GM12801 (cell line): ENCODE measurements at regions not wholly inside any gene's neighbourhood (a gene's known extent, or its start where the extent isn't known, plus 50 kb on each side); places are given as distances from the start of the nearest gene placed in this dataset.

ENCODE experiments used
- TF ChIP-seq, protein P1 (sequence below): IDR thresholded peaks from one replicate; pipeline ENCODE4 v1.5.1; 2011; ENCODE audit warnings: control low read depth; ENCODE audit not compliant: insufficient read length; ENCODE audit errors: extremely low read depth

- TF ChIP-seq, protein P1, sequence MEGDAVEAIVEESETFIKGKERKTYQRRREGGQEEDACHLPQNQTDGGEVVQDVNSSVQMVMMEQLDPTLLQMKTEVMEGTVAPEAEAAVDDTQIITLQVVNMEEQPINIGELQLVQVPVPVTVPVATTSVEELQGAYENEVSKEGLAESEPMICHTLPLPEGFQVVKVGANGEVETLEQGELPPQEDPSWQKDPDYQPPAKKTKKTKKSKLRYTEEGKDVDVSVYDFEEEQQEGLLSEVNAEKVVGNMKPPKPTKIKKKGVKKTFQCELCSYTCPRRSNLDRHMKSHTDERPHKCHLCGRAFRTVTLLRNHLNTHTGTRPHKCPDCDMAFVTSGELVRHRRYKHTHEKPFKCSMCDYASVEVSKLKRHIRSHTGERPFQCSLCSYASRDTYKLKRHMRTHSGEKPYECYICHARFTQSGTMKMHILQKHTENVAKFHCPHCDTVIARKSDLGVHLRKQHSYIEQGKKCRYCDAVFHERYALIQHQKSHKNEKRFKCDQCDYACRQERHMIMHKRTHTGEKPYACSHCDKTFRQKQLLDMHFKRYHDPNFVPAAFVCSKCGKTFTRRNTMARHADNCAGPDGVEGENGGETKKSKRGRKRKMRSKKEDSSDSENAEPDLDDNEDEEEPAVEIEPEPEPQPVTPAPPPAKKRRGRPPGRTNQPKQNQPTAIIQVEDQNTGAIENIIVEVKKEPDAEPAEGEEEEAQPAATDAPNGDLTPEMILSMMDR = no peak
These were observed 131.9 kb upstream of the ID2 start for GRCh38 chr2:8549942-8550341.

DNA sequence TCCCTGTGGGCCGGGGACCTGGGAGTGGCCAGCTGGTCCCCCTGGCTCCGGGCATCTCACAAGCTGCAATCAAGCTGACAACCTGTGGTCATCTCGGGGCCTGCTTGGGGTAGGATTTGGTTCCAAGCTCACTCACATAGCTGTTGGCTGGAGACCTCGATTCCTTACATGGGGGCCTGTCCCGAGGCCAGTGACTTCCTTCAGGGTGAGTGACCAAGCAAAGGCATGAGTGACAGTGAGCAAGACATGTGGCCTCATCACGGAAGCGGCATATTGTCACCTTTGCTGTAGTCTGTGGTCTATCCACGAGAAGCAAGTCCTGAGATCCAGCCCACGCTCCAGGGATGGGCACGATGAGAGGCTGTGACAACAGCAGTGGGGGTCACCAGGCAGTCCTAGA, 131.4 kb upstream of the ID2 start:
- TF ChIP-seq, protein P1 = no peak

- TF ChIP-seq, protein P1 = no peak
These were observed 130.8 kb upstream of the ID2 start for GRCh38 chr2:8550937-8551621.

GRCh38 chr2:8551622-8552074, 130.2 kb upstream of the ID2 start:
- TF ChIP-seq, protein P1 = no peak

GRCh38 chr2:8552293-8552801, 129.5 kb upstream of the ID2 start:
- TF ChIP-seq, protein P1 = no peak

GRCh38 chr2:8553643-8554042, 128.2 kb upstream of the ID2 start:
- TF ChIP-seq, protein P1 = no peak

GRCh38 chr2:8554296-8554806, 127.5 kb upstream of the ID2 start:
- TF ChIP-seq, protein P1 = no peak
